BJ (cell line): ENCODE measurements at regions not wholly inside any gene's neighbourhood (a gene's known extent, or its start where the extent isn't known, plus 50 kb on each side); places are given as distances from the start of the nearest gene placed in this dataset.

ENCODE experiments used
- CTCF ChIA-PET: fragments of 350-600 bp; formaldehyde crosslinking; extraction: SDS; loops from one replicate; lab custom pipeline; 2021; ENCODE audit warnings: antibody characterized with exemption, inconsistent platforms; lab: Yijun Ruan, JAX
- POLR2A ChIA-PET: fragments of 300-600 bp; sonication (Branson Sonifier 250); formaldehyde crosslinking; extraction: SDS; loops from one replicate; lab custom pipeline; 2021; ENCODE audit warnings: antibody characterized with exemption; lab: Charles Lee
- DNase-seq: peaks from one replicate; pipeline ENCODE4 v3.0.0-alpha.2; 2011; ENCODE audit warnings: low read depth
- H3K27me3 ChIP-seq: 2 replicates; pipeline ENCODE4 v1.6.0; 2011; ENCODE audit warnings: low read length; ENCODE audit not compliant: control insufficient read depth, insufficient read depth
- H3K36me3 ChIP-seq: 2 replicates; pipeline ENCODE4 v1.5.1; 2011; ENCODE audit warnings: low read length; ENCODE audit not compliant: control insufficient read depth, insufficient read depth
- H3K4me3 ChIP-seq: 2 replicates; pipeline ENCODE4 v1.5.1; 2011; ENCODE audit warnings: low read depth, mild to moderate bottlenecking, control low read depth, low read length
- TF ChIP-seq, protein P1 (sequence below): IDR thresholded peaks from 2 replicates; pipeline ENCODE4 v1.5.1; 2011; ENCODE audit warnings: low read depth, mild to moderate bottlenecking, control low read depth, inconsistent platforms, low read length, moderate library complexity; ENCODE audit not compliant: insufficient read depth

GRCh38 chr10:107498983-107499382 is 334.5 kb upstream of the SORCS1 start:
- no peaks in the 10 kb centered on the region for H3K27me3 ChIP-seq
- H3K36me3 ChIP-seq: no peaks in the 10 kb centered on the region
- CTCF ChIA-PET: no interaction called here
- no peak for DNase-seq
- TF ChIP-seq, protein P1, sequence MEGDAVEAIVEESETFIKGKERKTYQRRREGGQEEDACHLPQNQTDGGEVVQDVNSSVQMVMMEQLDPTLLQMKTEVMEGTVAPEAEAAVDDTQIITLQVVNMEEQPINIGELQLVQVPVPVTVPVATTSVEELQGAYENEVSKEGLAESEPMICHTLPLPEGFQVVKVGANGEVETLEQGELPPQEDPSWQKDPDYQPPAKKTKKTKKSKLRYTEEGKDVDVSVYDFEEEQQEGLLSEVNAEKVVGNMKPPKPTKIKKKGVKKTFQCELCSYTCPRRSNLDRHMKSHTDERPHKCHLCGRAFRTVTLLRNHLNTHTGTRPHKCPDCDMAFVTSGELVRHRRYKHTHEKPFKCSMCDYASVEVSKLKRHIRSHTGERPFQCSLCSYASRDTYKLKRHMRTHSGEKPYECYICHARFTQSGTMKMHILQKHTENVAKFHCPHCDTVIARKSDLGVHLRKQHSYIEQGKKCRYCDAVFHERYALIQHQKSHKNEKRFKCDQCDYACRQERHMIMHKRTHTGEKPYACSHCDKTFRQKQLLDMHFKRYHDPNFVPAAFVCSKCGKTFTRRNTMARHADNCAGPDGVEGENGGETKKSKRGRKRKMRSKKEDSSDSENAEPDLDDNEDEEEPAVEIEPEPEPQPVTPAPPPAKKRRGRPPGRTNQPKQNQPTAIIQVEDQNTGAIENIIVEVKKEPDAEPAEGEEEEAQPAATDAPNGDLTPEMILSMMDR: no peak
- POLR2A ChIA-PET: no interaction called here
- no peak overlapping the region for H3K4me3 ChIP-seq

DNA sequence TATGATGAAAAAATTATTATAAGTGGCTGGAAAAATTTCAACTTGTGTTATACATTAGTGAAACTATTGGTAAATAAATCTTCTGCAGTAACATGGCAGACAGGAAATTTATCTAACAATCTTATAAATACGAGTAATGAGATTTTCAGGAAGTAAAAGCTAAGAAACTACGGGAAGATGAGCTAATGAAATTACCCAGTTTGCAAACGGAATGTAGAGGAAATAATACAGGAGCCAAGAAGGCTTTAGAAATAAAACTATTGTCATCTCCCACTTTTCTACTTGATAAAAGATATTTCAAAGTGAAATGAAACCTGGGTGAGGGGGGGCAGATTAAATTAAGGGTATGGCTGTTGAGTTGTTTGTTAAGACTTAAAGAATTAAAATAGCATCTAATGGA is 332.5 kb upstream of the SORCS1 start:
- Histone ChIP-seq H3K27me3 (no peaks in the 10 kb centered on the region), H3K36me3 (no peaks in the 10 kb centered on the region), H3K4me3 (no peak overlapping the region)
- DNase-seq: no peak
- ChIA-PET POLR2A (no interaction called here), CTCF (no interaction called here)
- TF ChIP-seq, protein P1: no peak

DNA sequence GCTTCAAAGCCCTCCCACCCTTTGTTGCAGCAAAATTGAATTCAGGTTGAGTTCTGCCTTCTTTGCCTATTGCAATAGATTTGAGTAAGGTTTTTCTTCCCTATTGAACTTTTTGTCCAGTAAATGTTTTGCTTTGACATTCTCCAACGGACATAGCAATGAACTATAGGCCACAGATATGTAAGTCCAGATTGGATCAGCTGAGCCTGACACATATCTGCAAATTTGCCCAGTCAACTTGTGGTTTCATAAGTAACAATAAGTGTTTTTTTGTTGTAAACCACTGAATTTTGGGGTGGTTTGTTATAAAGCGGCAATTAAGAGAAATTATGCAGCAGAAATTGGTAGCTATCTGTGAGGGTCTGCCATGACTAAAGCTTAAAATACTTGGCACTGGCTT is 332.1 kb upstream of the SORCS1 start:
- TF ChIP-seq, protein P1: no peak
- ChIA-PET POLR2A (no interaction called here), CTCF (no interaction called here)
- H3K27me3 ChIP-seq: no peaks in the 10 kb centered on the region
- no peaks in the 10 kb centered on the region for H3K36me3 ChIP-seq
- no peak overlapping the region for H3K4me3 ChIP-seq
- DNase-seq: no peak

DNA sequence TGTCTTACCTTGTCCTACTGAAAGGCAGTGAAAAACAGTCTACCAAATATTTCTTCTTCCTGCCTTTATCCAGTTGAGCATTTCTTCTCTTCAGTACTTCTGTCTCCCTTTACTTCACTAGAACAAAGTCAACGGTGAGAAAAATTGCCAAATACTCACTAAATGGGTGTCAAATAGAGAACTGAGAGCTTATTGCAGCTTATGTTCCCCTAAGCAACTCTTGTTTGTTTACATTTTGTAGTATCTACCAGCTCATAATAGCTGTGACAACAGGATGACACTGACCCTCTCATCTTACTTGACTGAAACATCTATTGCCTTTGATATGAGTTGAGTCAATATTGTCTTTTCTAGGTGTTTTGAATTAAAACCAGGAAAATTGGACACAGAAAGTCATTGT is 327.9 kb upstream of the SORCS1 start:
- H3K36me3 ChIP-seq: no peaks in the 10 kb centered on the region
- ChIA-PET POLR2A (no interaction called here), CTCF (interaction anchor here (0.9 kb wide), 1 partner anchor 34 kb away, joined by 3 read pairs; no protein-coding TSS in a partner anchor)
- TF ChIP-seq, protein P1: no peak
- no peaks in the 10 kb centered on the region for H3K27me3 ChIP-seq
- no peak for DNase-seq
- H3K4me3 ChIP-seq: no peak overlapping the region

- H3K27me3 ChIP-seq: no peaks in the 10 kb centered on the region
- no peak for DNase-seq
- no peak overlapping the region for H3K4me3 ChIP-seq
- CTCF ChIA-PET: no interaction called here
- POLR2A ChIA-PET: no interaction called here
- TF ChIP-seq, protein P1: no peak
- H3K36me3 ChIP-seq: no peaks in the 10 kb centered on the region
Measured at GRCh38 chr10:107490389-107490788, 325.9 kb upstream of the SORCS1 start.
